GM12865 (cell line): ENCODE measurements at regions not wholly inside any gene's neighbourhood (a gene's known extent, or its start where the extent isn't known, plus 50 kb on each side); places are given as distances from the start of the nearest gene placed in this dataset.
"Not testable (repeated sequence)": the region's sequence is repeated elsewhere in the genome, so short reads cannot be mapped to it uniquely, and the experiment has no call there.

Experiments used
- DNase-seq: peaks from one replicate; pipeline ENCODE4 v3.0.0; 2010; ENCODE audit warnings: low read depth
- H3K4me3 ChIP-seq: 2 replicates; pipeline ENCODE4 v1.5.1; 2011; ENCODE audit warnings: mild to moderate bottlenecking, low read depth, low read length, control low read depth
- CTCF ChIP-seq: IDR thresholded peaks from 2 replicates; pipeline ENCODE4 v1.5.1; 2011; ENCODE audit warnings: low read length, control low read depth, low read depth, inconsistent platforms; ENCODE audit not compliant: insufficient read depth; ENCODE audit errors: missing control alignments

- H3K4me3 ChIP-seq, result not testable (repeated sequence)
These were observed 1447.6 kb downstream of the RPIA start for GRCh38 chr2:90139046-90139445.

GRCh38 chr2:90141558-90141957, 1450.1 kb downstream of the RPIA start:
- not testable (repeated sequence) for DNase-seq, H3K4me3 ChIP-seq

More at GRCh38 chr2:90139046-90139445, 1447.6 kb downstream of the RPIA start:
- not testable (repeated sequence) for DNase-seq

GRCh38 chr2:90151805-90152204, 1460.3 kb downstream of the RPIA start:
- H3K4me3 ChIP-seq, DNase-seq: not testable (repeated sequence)

GRCh38 chr2:90170978-90171377, 1479.5 kb downstream of the RPIA start:
- not testable (repeated sequence) for DNase-seq

GRCh38 chr2:90173081-90173480, 1481.6 kb downstream of the RPIA start:
- DNase-seq, H3K4me3 ChIP-seq: not testable (repeated sequence)

More at GRCh38 chr2:90170978-90171377, 1479.5 kb downstream of the RPIA start:
- H3K4me3 ChIP-seq, result not testable (repeated sequence)

GRCh38 chr2:90179591-90179990, 1488.1 kb downstream of the RPIA start:
- DNase-seq, H3K4me3 ChIP-seq: not testable (repeated sequence)

GRCh38 chr2:90207454-90208058, 1516.1 kb downstream of the RPIA start:
- DNase-seq, result peak; percentile 17
- TF ChIP-seq CTCF, result no peak
- no peak overlapping the region for H3K4me3 ChIP-seq

GRCh38 chr2:90209009-90209408, 1517.5 kb downstream of the RPIA start:
- TF ChIP-seq CTCF, result no peak
- H3K4me3 ChIP-seq, result no peak overlapping the region
- DNase-seq, result no peak

GRCh38 chr2:90209806-90210205, 1518.3 kb downstream of the RPIA start:
- no peak for TF ChIP-seq CTCF
- no peak overlapping the region for H3K4me3 ChIP-seq
- no peak for DNase-seq

GRCh38 chr2:90215880-90216279, 1524.4 kb downstream of the RPIA start:
- not testable (repeated sequence) for H3K4me3 ChIP-seq, DNase-seq

- DNase-seq, H3K4me3 ChIP-seq: not testable (repeated sequence)
These were observed 1525.3 kb downstream of the RPIA start for GRCh38 chr2:90216801-90217200.

GRCh38 chr2:90218534-90218933, 1527.1 kb downstream of the RPIA start:
- not testable (repeated sequence) for H3K4me3 ChIP-seq, DNase-seq

- H3K4me3 ChIP-seq, result not testable (repeated sequence)
- DNase-seq, result peak; percentile 3
These were observed 1529.3 kb downstream of the RPIA start for GRCh38 chr2:90220623-90221299.
